Nephron progenitor cell (in vitro differentiated cells): ENCODE measurements at regions not wholly inside any gene's neighbourhood (a gene's known extent, or its start where the extent isn't known, plus 50 kb on each side); places are given as distances from the start of the nearest gene placed in this dataset.
A peak's percentile ranks its signal among the peaks of the same experiment; 100 is the strongest.

Experiments used
- DNase-seq: peaks from one replicate; pipeline ENCODE4 v3.0.0; 2021
- H3K27ac Mint-ChIP-seq: 2 replicates; pipeline ENCODE4 v1.8.0; 2021; ENCODE audit warnings: mild to moderate bottlenecking, moderate library complexity, mixed read lengths
- H3K27me3 Mint-ChIP-seq: 2 replicates; pipeline ENCODE4 v1.8.0; 2021; ENCODE audit warnings: mild to moderate bottlenecking, low read depth, mixed read lengths; ENCODE audit not compliant: poor library complexity
- H3K36me3 Mint-ChIP-seq: 2 replicates; pipeline ENCODE4 v1.8.0; 2021; ENCODE audit warnings: low read depth, mixed read lengths
- H3K4me1 Mint-ChIP-seq: 2 replicates; pipeline ENCODE4 v1.8.0; 2021; ENCODE audit warnings: mixed read lengths
- H3K4me3 Mint-ChIP-seq: 2 replicates; pipeline ENCODE4 v1.8.0; 2021; ENCODE audit warnings: mild to moderate bottlenecking, moderate library complexity, mixed read lengths
- H3K9me3 Mint-ChIP-seq: 2 replicates; pipeline ENCODE4 v1.8.0; 2021; ENCODE audit warnings: mild to moderate bottlenecking, moderate library complexity, mixed read lengths
- TF ChIP-seq, protein P1 (sequence below): fragments of 200-600 bp; sonication (generic); IDR thresholded peaks from 2 replicates; pipeline ENCODE4 v1.5.0; 2021; ENCODE audit warnings: antibody characterized with exemption

DNA sequence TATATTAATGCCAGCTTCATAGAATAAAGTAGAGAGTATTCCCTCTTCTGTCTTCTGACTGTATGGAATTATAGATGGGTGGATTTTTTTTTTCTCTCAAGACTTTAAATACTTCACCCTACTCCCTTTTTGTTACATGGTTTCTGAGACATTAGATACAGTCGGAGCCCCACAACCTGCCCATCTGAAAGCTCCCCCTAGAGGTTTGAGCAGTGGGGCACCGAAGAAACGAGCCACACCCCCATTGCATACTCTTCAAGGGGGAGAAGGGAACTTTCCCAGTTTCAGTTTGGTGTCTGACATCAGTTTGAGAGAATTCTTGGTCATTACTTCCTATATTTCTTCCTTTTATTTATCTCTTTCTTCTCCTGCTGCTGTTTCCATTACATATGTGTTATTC, 437.6 kb upstream of the AGA start:
- TF ChIP-seq, protein P1, sequence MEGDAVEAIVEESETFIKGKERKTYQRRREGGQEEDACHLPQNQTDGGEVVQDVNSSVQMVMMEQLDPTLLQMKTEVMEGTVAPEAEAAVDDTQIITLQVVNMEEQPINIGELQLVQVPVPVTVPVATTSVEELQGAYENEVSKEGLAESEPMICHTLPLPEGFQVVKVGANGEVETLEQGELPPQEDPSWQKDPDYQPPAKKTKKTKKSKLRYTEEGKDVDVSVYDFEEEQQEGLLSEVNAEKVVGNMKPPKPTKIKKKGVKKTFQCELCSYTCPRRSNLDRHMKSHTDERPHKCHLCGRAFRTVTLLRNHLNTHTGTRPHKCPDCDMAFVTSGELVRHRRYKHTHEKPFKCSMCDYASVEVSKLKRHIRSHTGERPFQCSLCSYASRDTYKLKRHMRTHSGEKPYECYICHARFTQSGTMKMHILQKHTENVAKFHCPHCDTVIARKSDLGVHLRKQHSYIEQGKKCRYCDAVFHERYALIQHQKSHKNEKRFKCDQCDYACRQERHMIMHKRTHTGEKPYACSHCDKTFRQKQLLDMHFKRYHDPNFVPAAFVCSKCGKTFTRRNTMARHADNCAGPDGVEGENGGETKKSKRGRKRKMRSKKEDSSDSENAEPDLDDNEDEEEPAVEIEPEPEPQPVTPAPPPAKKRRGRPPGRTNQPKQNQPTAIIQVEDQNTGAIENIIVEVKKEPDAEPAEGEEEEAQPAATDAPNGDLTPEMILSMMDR = peak; percentile 8
- Mint-ChIP-seq H3K4me1 (no peaks in the 10 kb centered on the region), H3K36me3 (no peaks in the 10 kb centered on the region), H3K27me3 (no peaks in the 10 kb centered on the region), H3K4me3 (no peak overlapping the region), H3K27ac (no peak overlapping the region), H3K9me3 (no peaks in the 10 kb centered on the region)
- DNase-seq = no peak

DNA sequence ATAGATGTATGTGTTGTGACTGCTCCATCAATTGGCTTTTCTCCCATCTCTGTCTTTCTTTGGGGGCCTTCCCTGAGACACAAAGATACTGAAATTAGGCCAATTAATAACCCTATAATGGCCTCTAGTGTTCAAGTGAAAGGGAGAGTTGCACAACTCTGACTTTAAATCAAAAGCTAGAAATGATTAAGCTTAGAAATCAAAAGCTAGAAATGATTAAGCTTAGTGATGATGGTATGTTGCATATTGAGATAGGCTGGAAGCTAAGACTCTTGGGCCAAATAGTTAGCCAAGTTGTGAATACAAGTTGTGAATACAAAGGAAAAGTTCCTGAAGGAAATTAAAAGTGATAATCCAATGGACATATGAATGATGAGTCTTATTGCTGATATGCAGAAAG, 452.9 kb upstream of the AGA start:
- H3K27me3 Mint-ChIP-seq = no peaks in the 10 kb centered on the region
- no peaks in the 10 kb centered on the region for H3K9me3 Mint-ChIP-seq
- no peak overlapping the region for H3K27ac Mint-ChIP-seq
- TF ChIP-seq, protein P1 = no peak
- H3K36me3 Mint-ChIP-seq = no peaks in the 10 kb centered on the region
- H3K4me1 Mint-ChIP-seq = no peaks in the 10 kb centered on the region
- H3K4me3 Mint-ChIP-seq = no peak overlapping the region
- DNase-seq = no peak

DNA sequence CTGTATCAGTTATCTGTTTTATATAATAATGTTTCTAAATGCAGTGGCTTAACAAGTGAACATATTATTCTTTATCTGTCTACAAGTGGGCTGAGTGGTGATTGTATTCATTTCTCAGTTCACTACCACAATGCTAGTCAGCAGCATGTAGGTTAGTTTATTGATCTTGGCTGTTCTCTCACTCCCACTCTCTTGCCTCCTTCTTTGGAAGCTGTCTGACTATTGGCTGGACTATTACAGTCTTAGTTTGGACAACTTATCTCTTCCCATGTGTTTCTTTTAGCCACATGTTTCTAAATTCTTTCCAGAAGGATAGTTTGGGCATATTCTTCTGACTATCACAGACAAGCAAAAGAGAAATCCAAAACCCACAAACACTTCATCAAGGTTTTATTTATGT, 459.5 kb upstream of the AGA start:
- TF ChIP-seq, protein P1 = no peak
- H3K36me3 Mint-ChIP-seq = no peaks in the 10 kb centered on the region
- no peaks in the 10 kb centered on the region for H3K4me1 Mint-ChIP-seq
- H3K27me3 Mint-ChIP-seq = no peaks in the 10 kb centered on the region
- H3K9me3 Mint-ChIP-seq = no peaks in the 10 kb centered on the region
- H3K27ac Mint-ChIP-seq = no peak overlapping the region
- no peak for DNase-seq
- H3K4me3 Mint-ChIP-seq = no peak overlapping the region

DNA sequence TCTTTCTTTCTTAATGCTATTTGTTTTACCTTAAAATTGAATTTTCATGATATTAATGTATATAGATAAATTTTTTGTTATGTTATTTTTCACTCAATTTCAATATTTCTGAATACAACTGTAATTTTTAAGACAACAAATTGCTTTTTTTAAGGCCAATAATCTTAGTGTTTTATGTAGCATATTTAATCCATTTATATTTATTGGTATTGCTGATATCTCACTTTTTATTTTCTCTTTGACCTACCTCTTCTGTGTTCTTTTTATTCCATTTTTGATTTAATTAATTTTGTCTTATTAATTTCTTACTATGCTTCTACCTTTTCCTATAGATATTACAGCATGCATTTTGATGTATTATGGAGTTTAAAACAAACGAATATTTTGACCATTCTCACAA, 460.1 kb upstream of the AGA start:
- Mint-ChIP-seq H3K36me3 (no peaks in the 10 kb centered on the region), H3K4me1 (no peaks in the 10 kb centered on the region), H3K27ac (no peak overlapping the region), H3K4me3 (no peak overlapping the region), H3K27me3 (no peaks in the 10 kb centered on the region), H3K9me3 (no peaks in the 10 kb centered on the region)
- TF ChIP-seq, protein P1 = no peak
- DNase-seq = no peak

DNA sequence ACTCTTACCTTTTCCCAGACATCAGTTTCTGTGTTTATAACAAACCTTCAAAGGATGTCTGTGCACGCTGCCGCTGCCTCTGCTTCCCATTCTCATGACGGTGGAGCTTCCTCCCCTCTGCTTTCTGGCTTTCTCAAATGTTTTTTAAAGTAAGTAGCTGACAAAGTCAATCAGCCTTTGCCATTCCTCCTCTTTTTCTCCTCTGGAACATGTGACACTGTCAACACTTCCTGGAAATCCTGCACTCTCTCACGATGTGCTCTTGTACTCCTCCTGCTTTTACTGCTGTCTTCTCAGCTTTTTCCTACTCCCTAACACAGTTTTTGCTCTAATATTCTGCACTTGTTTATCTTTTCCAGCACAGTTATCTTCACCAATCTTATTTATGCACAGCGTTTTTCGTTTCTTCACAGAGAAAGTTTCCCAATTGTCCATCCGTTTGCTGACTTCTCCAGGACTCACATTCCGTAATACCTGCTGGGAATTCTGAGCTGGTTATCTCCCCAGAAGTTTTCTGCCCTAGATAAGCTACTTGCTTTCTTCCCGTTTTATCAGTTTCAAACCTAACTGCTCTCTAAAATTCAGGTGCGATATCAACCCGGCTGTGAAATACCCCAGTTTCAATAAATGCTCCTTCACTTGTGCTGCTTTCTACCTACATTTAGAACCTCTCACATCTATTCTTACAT, 465.6 kb upstream of the AGA start:
- no peaks in the 10 kb centered on the region for H3K36me3 Mint-ChIP-seq
- no peaks in the 10 kb centered on the region for H3K9me3 Mint-ChIP-seq
- TF ChIP-seq, protein P1 = no peak
- H3K27ac Mint-ChIP-seq = peak overlapping the region; percentile 72
- H3K27me3 Mint-ChIP-seq = no peaks in the 10 kb centered on the region
- DNase-seq = no peak
- peaks cover 9% of the 10 kb centered on the region for H3K4me1 Mint-ChIP-seq
- H3K4me3 Mint-ChIP-seq = peak overlapping the region; percentile 3

DNA sequence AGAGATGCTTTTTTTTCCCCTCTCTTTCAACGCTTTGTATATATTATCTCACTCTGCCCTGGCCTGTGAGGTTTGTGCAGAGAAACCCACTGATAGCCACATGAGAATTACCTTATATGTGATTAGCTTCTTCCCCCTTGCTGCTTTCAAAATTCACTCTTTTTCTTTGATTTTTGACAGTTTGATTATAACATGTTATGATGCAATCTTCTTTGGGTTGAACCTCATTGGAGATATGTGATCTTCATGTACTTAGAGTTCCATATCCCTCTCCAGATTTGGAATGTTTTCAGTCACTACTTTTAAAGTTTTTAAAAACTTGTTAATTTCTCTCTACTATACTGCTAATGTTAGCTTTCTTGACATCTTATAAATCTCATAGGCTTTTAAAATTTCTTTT, 479.5 kb upstream of the AGA start:
- no peak for DNase-seq
- Mint-ChIP-seq H3K4me1 (no peaks in the 10 kb centered on the region), H3K9me3 (peaks cover 20% of the 10 kb centered on the region), H3K27me3 (no peaks in the 10 kb centered on the region), H3K4me3 (no peak overlapping the region), H3K27ac (no peak overlapping the region), H3K36me3 (no peaks in the 10 kb centered on the region)
- TF ChIP-seq, protein P1 = no peak
